OCI-LY7 (cell line): ENCODE measurements at regions not wholly inside any gene's neighbourhood (a gene's known extent, or its start where the extent isn't known, plus 50 kb on each side); places are given as distances from the start of the nearest gene placed in this dataset.

ENCODE experiments used
- BruUV-seq: library from RNA; stranded (reverse); fragments of 400-500 nt; replicated peaks from 2 replicates; lab custom pipeline; 2021; lab: Mats Ljungman, UMichigan
- CTCF ChIA-PET: fragments of 300-600 bp; sonication (Branson Sonifier 250); formaldehyde crosslinking; loops from one replicate; lab custom pipeline; 2022; ENCODE audit warnings: antibody characterized with exemption; ENCODE audit not compliant: unreplicated experiment; lab: Charles Lee
- POLR2A ChIA-PET: fragments of 300-600 bp; sonication (Branson Sonifier 250); formaldehyde crosslinking; loops from one replicate; lab custom pipeline; 2022; ENCODE audit warnings: antibody characterized with exemption; lab: Charles Lee
- DNase-seq: peaks from one replicate; pipeline ENCODE4 v3.0.0-alpha.2; 2015; ENCODE audit warnings: low spot score
- H2AFZ ChIP-seq: fragments of 200-600 bp; sonication (generic), shearing (Covaris generic); 2 replicates; pipeline ENCODE4 v1.6.1; 2014; ENCODE audit warnings: mild to moderate bottlenecking, antibody characterized with exemption, low read length, moderate library complexity
- H3K27ac ChIP-seq: fragments of 200-600 bp; sonication (generic); 2 replicates; pipeline ENCODE4 v1.5.1; 2014; ENCODE audit warnings: mixed run types, low read depth, mild to moderate bottlenecking, moderate library complexity, low read length, inconsistent platforms; ENCODE audit not compliant: poor library complexity, severe bottlenecking
- H3K36me3 ChIP-seq: fragments of 200-600 bp; sonication (generic); 2 replicates; pipeline ENCODE4 v1.6.1; 2014; ENCODE audit warnings: mild to moderate bottlenecking, antibody characterized with exemption, low read length, moderate library complexity, mixed read lengths; ENCODE audit not compliant: insufficient read depth
- H3K4me1 ChIP-seq: fragments of 200-600 bp; sonication (generic); 2 replicates; pipeline ENCODE4 v1.5.1; 2014; ENCODE audit warnings: mild to moderate bottlenecking, low read length; ENCODE audit not compliant: insufficient read depth, poor library complexity, severe bottlenecking
- H3K4me2 ChIP-seq: fragments of 200-600 bp; sonication (generic); 2 replicates; pipeline ENCODE4 v1.6.1; 2014; ENCODE audit warnings: mild to moderate bottlenecking, low read length
- H3K4me3 ChIP-seq: fragments of 200-600 bp; sonication (generic); 2 replicates; pipeline ENCODE4 v1.5.1; 2014; ENCODE audit warnings: mild to moderate bottlenecking, low read depth, low read length; ENCODE audit not compliant: poor library complexity, severe bottlenecking
- H3K79me2 ChIP-seq: fragments of 200-600 bp; sonication (generic); 2 replicates; pipeline ENCODE4 v1.6.1; 2016; ENCODE audit warnings: low read depth, mild to moderate bottlenecking, low read length, moderate library complexity, mixed read lengths; ENCODE audit not compliant: insufficient read depth
- H3K9me2 ChIP-seq: fragments of 200-600 bp; sonication (generic); 2 replicates; pipeline ENCODE4 v1.6.1; 2016; ENCODE audit warnings: mild to moderate bottlenecking, low read length, mixed read lengths; ENCODE audit not compliant: insufficient read depth
- H3K9me3 ChIP-seq: fragments of 200-600 bp; sonication (generic); 2 replicates; pipeline ENCODE4 v1.6.1; 2014; ENCODE audit warnings: mild to moderate bottlenecking, mixed run types, low read length, mixed read lengths
- H4K20me1 ChIP-seq: fragments of 200-600 bp; sonication (generic); 2 replicates; pipeline ENCODE4 v1.6.1; 2014; ENCODE audit warnings: mild to moderate bottlenecking, antibody characterized with exemption, low read length, moderate library complexity, mixed read lengths; ENCODE audit not compliant: insufficient read depth
- CTCF ChIP-seq: fragments of 200-600 bp; sonication (generic); conservative IDR thresholded peaks from 2 replicates; pipeline ENCODE4 v1.5.1; 2014; ENCODE audit warnings: mild to moderate bottlenecking, antibody characterized with exemption, low read length, moderate library complexity, mixed read lengths
- EZH2phosphoT487 ChIP-seq: fragments of 200-600 bp; sonication (generic); IDR thresholded peaks from 2 replicates; pipeline ENCODE4 v1.6.1; 2018; ENCODE audit warnings: low read depth, borderline replicate concordance, mild to moderate bottlenecking, mixed run types, antibody characterized with exemption, low read length, moderate library complexity, mixed read lengths
- intact Hi-C: fragments of 100-400 bp; cut with micrococcal nuclease; formaldehyde crosslinking; loops from one replicate; pipeline ENCODE4 v1.10.0; 2022; ENCODE audit not compliant: unreplicated experiment

GRCh38 chr4:180539284-180539683 is 1703.9 kb upstream of the TENM3 start:
- BruUV-seq, result no TSS peak

GRCh38 chr4:180541678-180542077 is 1701.5 kb upstream of the TENM3 start:
- intact Hi-C loops, result no loop called here
- H3K9me2 ChIP-seq, result no peaks in the 10 kb centered on the region
- no peak overlapping the region for H3K27ac ChIP-seq
- TF ChIP-seq CTCF, result no peak
- H3K36me3 ChIP-seq, result no peaks in the 10 kb centered on the region
- no peaks in the 10 kb centered on the region for H4K20me1 ChIP-seq
- no peak for DNase-seq
- no peak overlapping the region for H3K4me3 ChIP-seq
- no peaks in the 10 kb centered on the region for H3K79me2 ChIP-seq
- POLR2A ChIA-PET, result interaction anchor here (0.5 kb wide), 2 partner anchors 166 to 986 kb away, joined by 3 read pairs; no protein-coding TSS in a partner anchor
- CTCF ChIA-PET, result no interaction called here
- no TSS peak for BruUV-seq
- no peak overlapping the region for H2AFZ ChIP-seq
- H3K4me1 ChIP-seq, result no peaks in the 10 kb centered on the region
- H3K4me2 ChIP-seq, result no peak overlapping the region
- H3K9me3 ChIP-seq, result no peaks in the 10 kb centered on the region

More at GRCh38 chr4:180539284-180539683, 1703.9 kb upstream of the TENM3 start:
- TF ChIP-seq CTCF (no peak), EZH2phosphoT487 (no peak)
- POLR2A ChIA-PET, result no interaction called here
- no peaks in the 10 kb centered on the region for H4K20me1 ChIP-seq
- no peak overlapping the region for H3K4me3 ChIP-seq
- H3K4me1 ChIP-seq, result no peaks in the 10 kb centered on the region
- no peak overlapping the region for H3K4me2 ChIP-seq
- H3K79me2 ChIP-seq, result no peaks in the 10 kb centered on the region
- no peaks in the 10 kb centered on the region for H3K9me2 ChIP-seq
- H3K27ac ChIP-seq, result no peak overlapping the region
- DNase-seq, result no peak
- intact Hi-C loops, result no loop called here
- no peaks in the 10 kb centered on the region for H3K36me3 ChIP-seq
- H3K9me3 ChIP-seq, result no peaks in the 10 kb centered on the region
- H2AFZ ChIP-seq, result no peak overlapping the region
- CTCF ChIA-PET, result no interaction called here

GRCh38 chr4:180542445-180543100 is 1700.6 kb upstream of the TENM3 start:
- Histone ChIP-seq H4K20me1 (no peaks in the 10 kb centered on the region), H3K4me3 (no peak overlapping the region), H3K4me2 (no peak overlapping the region), H2AFZ (no peak overlapping the region), H3K4me1 (no peaks in the 10 kb centered on the region), H3K79me2 (no peaks in the 10 kb centered on the region), H3K9me2 (no peaks in the 10 kb centered on the region), H3K36me3 (no peaks in the 10 kb centered on the region), H3K9me3 (no peaks in the 10 kb centered on the region), H3K27ac (no peak overlapping the region)
- ChIA-PET CTCF (no interaction called here), POLR2A (interaction anchor here (0.6 kb wide), 1 partner anchor 122 kb away, joined by 6 read pairs; no protein-coding TSS in a partner anchor)
- DNase-seq, result no peak
- intact Hi-C loops, result no loop called here
- BruUV-seq, result no TSS peak
- TF ChIP-seq EZH2phosphoT487, result no peak
- no peak for TF ChIP-seq CTCF
